ENCODE measurements at regions not wholly inside any gene's neighbourhood (a gene's known extent, or its start where the extent isn't known, plus 50 kb on each side); places are given as distances from the start of the nearest gene placed in this dataset.

DNA sequence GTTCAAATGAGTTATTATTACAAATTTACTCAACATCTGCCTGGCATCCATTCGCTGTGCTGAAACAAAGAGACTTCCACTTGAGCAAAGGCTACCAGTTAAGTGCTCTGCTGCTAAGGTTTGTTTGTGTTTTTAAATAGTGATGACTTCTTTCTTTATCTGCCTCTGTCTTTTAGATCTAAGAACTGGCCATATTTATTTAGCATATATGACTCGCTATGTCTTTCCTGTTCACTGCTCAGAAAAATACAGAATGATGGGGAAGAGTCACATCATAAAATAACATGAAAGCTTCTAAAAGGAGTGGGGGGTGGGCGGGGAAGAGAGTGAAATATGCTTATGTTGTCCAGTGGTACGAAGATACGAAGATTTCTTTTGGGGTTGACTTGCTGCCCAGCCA lies 322.2 kb downstream of the GPAT3 start:
- TF ChIP-seq, protein P1, sequence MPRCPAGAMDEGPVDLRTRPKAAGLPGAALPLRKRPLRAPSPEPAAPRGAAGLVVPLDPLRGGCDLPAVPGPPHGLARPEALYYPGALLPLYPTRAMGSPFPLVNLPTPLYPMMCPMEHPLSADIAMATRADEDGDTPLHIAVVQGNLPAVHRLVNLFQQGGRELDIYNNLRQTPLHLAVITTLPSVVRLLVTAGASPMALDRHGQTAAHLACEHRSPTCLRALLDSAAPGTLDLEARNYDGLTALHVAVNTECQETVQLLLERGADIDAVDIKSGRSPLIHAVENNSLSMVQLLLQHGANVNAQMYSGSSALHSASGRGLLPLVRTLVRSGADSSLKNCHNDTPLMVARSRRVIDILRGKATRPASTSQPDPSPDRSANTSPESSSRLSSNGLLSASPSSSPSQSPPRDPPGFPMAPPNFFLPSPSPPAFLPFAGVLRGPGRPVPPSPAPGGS (IDR thresholded peaks at IDR 0.05; ENCODE audit: borderline replicate concordance, insufficient read depth, low read depth, low read length, poor library complexity, severe bottlenecking): no peak
- TF ChIP-seq, protein P2, sequence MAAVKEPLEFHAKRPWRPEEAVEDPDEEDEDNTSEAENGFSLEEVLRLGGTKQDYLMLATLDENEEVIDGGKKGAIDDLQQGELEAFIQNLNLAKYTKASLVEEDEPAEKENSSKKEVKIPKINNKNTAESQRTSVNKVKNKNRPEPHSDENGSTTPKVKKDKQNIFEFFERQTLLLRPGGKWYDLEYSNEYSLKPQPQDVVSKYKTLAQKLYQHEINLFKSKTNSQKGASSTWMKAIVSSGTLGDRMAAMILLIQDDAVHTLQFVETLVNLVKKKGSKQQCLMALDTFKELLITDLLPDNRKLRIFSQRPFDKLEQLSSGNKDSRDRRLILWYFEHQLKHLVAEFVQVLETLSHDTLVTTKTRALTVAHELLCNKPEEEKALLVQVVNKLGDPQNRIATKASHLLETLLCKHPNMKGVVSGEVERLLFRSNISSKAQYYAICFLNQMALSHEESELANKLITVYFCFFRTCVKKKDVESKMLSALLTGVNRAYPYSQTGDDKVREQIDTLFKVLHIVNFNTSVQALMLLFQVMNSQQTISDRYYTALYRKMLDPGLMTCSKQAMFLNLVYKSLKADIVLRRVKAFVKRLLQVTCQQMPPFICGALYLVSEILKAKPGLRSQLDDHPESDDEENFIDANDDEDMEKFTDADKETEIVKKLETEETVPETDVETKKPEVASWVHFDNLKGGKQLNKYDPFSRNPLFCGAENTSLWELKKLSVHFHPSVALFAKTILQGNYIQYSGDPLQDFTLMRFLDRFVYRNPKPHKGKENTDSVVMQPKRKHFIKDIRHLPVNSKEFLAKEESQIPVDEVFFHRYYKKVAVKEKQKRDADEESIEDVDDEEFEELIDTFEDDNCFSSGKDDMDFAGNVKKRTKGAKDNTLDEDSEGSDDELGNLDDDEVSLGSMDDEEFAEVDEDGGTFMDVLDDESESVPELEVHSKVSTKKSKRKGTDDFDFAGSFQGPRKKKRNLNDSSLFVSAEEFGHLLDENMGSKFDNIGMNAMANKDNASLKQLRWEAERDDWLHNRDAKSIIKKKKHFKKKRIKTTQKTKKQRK (IDR thresholded peaks at IDR 0.05; ENCODE audit: low read depth, low read length): no peak
- no peak for TF ChIP-seq RBBP5 (conservative IDR thresholded peaks at IDR 0.05)
- TF ChIP-seq CHD1 (IDR thresholded peaks at IDR 0.05; ENCODE audit: low read depth, low read length): no peak
- TF ChIP-seq, protein P3, sequence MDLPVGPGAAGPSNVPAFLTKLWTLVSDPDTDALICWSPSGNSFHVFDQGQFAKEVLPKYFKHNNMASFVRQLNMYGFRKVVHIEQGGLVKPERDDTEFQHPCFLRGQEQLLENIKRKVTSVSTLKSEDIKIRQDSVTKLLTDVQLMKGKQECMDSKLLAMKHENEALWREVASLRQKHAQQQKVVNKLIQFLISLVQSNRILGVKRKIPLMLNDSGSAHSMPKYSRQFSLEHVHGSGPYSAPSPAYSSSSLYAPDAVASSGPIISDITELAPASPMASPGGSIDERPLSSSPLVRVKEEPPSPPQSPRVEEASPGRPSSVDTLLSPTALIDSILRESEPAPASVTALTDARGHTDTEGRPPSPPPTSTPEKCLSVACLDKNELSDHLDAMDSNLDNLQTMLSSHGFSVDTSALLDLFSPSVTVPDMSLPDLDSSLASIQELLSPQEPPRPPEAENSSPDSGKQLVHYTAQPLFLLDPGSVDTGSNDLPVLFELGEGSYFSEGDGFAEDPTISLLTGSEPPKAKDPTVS (IDR thresholded peaks at IDR 0.05; ENCODE audit: low read depth, low read length): no peak
- no peak for TF ChIP-seq ZNF622 (IDR thresholded peaks at IDR 0.05)
- TF ChIP-seq NBN (IDR thresholded peaks at IDR 0.05): no peak
- TF ChIP-seq EED (IDR thresholded peaks at IDR 0.05; ENCODE audit: low read depth): no peak
- TF ChIP-seq, protein P4, sequence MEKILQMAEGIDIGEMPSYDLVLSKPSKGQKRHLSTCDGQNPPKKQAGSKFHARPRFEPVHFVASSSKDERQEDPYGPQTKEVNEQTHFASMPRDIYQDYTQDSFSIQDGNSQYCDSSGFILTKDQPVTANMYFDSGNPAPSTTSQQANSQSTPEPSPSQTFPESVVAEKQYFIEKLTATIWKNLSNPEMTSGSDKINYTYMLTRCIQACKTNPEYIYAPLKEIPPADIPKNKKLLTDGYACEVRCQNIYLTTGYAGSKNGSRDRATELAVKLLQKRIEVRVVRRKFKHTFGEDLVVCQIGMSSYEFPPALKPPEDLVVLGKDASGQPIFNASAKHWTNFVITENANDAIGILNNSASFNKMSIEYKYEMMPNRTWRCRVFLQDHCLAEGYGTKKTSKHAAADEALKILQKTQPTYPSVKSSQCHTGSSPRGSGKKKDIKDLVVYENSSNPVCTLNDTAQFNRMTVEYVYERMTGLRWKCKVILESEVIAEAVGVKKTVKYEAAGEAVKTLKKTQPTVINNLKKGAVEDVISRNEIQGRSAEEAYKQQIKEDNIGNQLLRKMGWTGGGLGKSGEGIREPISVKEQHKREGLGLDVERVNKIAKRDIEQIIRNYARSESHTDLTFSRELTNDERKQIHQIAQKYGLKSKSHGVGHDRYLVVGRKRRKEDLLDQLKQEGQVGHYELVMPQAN (conservative IDR thresholded peaks at IDR 0.05): no peak
- TF ChIP-seq SMAD5 (IDR thresholded peaks at IDR 0.05; ENCODE audit: low read depth): no peak
- TF ChIP-seq, protein P5, sequence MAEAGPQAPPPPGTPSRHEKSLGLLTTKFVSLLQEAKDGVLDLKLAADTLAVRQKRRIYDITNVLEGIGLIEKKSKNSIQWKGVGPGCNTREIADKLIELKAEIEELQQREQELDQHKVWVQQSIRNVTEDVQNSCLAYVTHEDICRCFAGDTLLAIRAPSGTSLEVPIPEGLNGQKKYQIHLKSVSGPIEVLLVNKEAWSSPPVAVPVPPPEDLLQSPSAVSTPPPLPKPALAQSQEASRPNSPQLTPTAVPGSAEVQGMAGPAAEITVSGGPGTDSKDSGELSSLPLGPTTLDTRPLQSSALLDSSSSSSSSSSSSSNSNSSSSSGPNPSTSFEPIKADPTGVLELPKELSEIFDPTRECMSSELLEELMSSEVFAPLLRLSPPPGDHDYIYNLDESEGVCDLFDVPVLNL (IDR thresholded peaks at IDR 0.05; ENCODE audit: low read depth, low read length): no peak
- Histone ChIP-seq H3K36me3 (ENCODE audit: control insufficient read depth in 2 of 2, insufficient read depth in 2 of 2, low read length in 1 of 2) (no peaks in the 10 kb centered on the region), H3K4me3 (no peak overlapping the region), H3K27ac (ENCODE audit: control insufficient read depth, insufficient read depth) (no peak overlapping the region), H3K27me3 (replicated peaks in 1 of 2; ENCODE audit: control insufficient read depth in 2 of 2, insufficient read depth in 2 of 2, low read length in 1 of 2) (no peaks in the 10 kb centered on the region), H3K9ac (ENCODE audit: control insufficient read depth, insufficient read depth, low read length) (no peak overlapping the region), H3K4me2 (ENCODE audit: control insufficient read depth, insufficient read depth) (no peak overlapping the region), H4K20me1 (ENCODE audit: control insufficient read depth, insufficient read depth) (no peaks in the 10 kb centered on the region), H2AFZ (ENCODE audit: control insufficient read depth, low read depth, low read length) (no peak overlapping the region), H3K9me3 (replicated peaks; ENCODE audit: control insufficient read depth, insufficient read depth, low read length) (no peaks in the 10 kb centered on the region), H3K79me2 (ENCODE audit: control insufficient read depth, insufficient read depth, low read length) (no peaks in the 10 kb centered on the region), H3K4me1 (ENCODE audit: control insufficient read depth, insufficient read depth, low read length) (no peaks in the 10 kb centered on the region)
- RAD21 ChIA-PET (ENCODE audit: unreplicated experiment): no interaction called here
- intact Hi-C loops (cut with micrococcal nuclease; ENCODE audit: unreplicated experiment) (no loop called here), in situ Hi-C loops (cut with MboI) (no loop called here)
- POLR2A ChIA-PET: no interaction called here
- SMC1A ChIA-PET (ENCODE audit: uncharacterized antibody, unreplicated experiment): interaction anchor here (1.0 kb wide), 1 partner anchor 18 kb away, joined by 3 read pairs; no protein-coding TSS in a partner anchor
- BruUV-seq (replicated peaks): no TSS peak
- CTCF ChIA-PET: no interaction called here
- WGBS (ENCODE audit: insufficient coverage, insufficient replicate concordance, low lambda C conversion rate, missing lambda C conversion rate): 0% methylated on average over 5 of the region's 5 CpGs
- DNase-seq (ENCODE audit: low read depth, low spot score) (no peak), FAIRE-seq (no peak), ATAC-seq (no peak)
